GM10266 (cell line): ENCODE measurements at regions not wholly inside any gene's neighbourhood (a gene's known extent, or its start where the extent isn't known, plus 50 kb on each side); places are given as distances from the start of the nearest gene placed in this dataset.

Experiments
- DNase-seq: peaks from one replicate; pipeline ENCODE4 v3.0.0; 2012; ENCODE audit errors: extremely low spot score
- TF ChIP-seq, protein P1 (sequence below): IDR thresholded peaks from 2 replicates; pipeline ENCODE4 v1.5.1; 2012; ENCODE audit warnings: mild to moderate bottlenecking, low read depth; ENCODE audit not compliant: control insufficient read depth, insufficient read depth; ENCODE audit errors: missing control alignments

DNA sequence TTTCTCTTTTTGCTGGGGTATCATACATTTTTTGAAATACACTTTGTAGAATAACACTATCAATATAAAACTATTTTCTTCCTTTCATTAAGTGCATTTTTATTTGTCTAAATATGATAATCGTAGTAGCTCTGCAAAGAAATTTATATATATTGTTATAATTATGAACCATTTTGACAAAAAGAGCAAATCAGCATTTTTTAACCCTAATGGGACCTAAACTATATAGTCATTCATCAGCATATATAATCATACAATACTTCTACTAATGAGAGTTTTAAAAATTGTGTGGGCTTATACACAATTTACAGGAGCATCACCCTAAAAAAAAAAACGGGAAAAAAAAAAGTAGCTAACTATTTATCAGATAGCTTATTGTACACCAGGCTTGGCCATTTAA, 329.7 kb upstream of the TYRP1 start:
- TF ChIP-seq, protein P1, sequence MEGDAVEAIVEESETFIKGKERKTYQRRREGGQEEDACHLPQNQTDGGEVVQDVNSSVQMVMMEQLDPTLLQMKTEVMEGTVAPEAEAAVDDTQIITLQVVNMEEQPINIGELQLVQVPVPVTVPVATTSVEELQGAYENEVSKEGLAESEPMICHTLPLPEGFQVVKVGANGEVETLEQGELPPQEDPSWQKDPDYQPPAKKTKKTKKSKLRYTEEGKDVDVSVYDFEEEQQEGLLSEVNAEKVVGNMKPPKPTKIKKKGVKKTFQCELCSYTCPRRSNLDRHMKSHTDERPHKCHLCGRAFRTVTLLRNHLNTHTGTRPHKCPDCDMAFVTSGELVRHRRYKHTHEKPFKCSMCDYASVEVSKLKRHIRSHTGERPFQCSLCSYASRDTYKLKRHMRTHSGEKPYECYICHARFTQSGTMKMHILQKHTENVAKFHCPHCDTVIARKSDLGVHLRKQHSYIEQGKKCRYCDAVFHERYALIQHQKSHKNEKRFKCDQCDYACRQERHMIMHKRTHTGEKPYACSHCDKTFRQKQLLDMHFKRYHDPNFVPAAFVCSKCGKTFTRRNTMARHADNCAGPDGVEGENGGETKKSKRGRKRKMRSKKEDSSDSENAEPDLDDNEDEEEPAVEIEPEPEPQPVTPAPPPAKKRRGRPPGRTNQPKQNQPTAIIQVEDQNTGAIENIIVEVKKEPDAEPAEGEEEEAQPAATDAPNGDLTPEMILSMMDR, result no peak
- no peak for DNase-seq

DNA sequence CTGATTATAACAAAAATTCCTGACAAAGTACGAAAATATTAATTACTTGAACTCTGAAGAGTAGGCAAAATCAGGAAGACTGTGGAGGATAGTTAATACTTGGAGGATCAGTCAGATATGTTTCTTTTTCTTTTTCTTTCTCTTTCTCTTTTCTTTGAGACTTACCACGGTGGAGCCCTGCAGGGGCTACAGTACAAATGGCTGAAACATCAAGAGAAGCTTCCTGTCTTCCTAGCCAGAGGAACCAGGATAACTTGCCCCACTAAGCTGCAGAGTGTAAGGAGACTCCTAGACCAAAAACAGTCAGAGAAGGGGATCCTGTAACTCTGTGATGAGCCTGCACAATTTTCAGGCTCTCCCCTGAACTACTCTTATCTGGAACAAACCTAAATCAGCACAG, 324.6 kb upstream of the TYRP1 start:
- DNase-seq, result no peak
- TF ChIP-seq, protein P1, result no peak

DNA sequence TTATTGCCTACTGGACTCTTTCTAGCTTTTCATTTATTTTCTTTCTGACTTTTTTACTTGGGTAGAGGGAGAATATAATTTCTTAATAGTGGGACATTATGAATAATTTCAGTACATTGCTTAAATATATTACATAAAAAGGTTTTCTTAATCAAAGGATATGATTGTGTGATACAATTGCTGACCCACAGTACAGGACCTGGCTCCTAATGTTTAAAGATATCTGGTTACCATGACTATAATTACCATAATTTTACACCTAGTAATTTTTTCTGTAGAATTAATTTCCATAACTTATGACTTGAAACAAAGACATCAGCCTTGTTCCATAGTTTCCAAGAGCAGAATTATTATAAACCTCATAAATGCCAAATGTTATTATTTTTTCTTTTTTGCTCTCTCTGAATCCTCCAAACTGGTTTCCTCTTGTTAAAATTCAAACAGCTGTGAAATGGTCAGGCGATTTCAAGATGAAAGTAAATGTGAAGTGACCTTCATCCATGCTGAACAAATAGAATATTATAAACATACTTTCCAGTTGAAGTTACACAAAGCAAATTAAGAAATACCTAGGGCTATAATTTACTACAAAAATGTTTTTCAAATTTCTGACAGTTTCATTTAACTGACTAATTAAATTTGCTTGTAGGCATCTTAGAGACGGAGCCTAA, 301.2 kb upstream of the TYRP1 start:
- no peak for DNase-seq
- TF ChIP-seq, protein P1, result no peak

- DNase-seq, result no peak
- TF ChIP-seq, protein P1, result no peak
Observed at GRCh38 chr9:12394105-12394504, 299.1 kb upstream of the TYRP1 start.

GRCh38 chr9:12403721-12404120, 289.5 kb upstream of the TYRP1 start:
- TF ChIP-seq, protein P1, result no peak

DNA sequence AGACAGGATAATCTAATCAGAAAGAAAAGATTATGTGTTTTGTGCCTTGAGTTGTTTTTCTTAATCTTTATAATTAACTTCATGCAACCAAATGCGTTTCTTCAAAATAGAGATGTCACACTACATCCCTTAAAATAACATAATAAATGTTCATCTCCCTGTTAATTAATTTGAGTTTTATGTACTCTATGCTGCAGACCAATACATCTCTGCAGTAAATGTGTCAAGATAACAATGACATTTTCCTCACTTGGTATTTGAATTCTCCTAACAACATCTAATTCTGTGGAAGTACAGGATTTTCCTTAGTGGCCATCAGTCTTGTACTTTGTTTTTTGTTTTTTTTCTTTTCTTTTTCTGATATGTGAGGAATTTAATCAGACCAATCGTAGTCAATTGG, 279.2 kb upstream of the TYRP1 start:
- TF ChIP-seq, protein P1, result no peak

More at GRCh38 chr9:12403721-12404120, 289.5 kb upstream of the TYRP1 start:
- no peak for DNase-seq

GRCh38 chr9:12414514-12414913, 278.7 kb upstream of the TYRP1 start:
- DNase-seq, result no peak
- TF ChIP-seq, protein P1, result no peak

More for the DNA sequence above, 279.2 kb upstream of the TYRP1 start:
- no peak for DNase-seq
